ENCODE measurements at regions not wholly inside any gene's neighbourhood (a gene's known extent, or its start where the extent isn't known, plus 50 kb on each side); places are given as distances from the start of the nearest gene placed in this dataset.

GRCh38 chr10:128525936-128526335 is 399.7 kb upstream of the MKI67 start:
- WGBS (ENCODE audit: insufficient coverage, low coverage, low lambda C conversion rate, missing lambda C conversion rate), result 72% methylated on average over 4 of the region's 8 CpGs
- Histone ChIP-seq H3K4me1 (no peaks in the 10 kb centered on the region), H3K27ac (no peak overlapping the region), H3K9me3 (no peaks in the 10 kb centered on the region), H3K36me3 (no peaks in the 10 kb centered on the region), H3K4me3 (no peak overlapping the region), H3K27me3 (no peaks in the 10 kb centered on the region)
- TF ChIP-seq, protein P1, sequence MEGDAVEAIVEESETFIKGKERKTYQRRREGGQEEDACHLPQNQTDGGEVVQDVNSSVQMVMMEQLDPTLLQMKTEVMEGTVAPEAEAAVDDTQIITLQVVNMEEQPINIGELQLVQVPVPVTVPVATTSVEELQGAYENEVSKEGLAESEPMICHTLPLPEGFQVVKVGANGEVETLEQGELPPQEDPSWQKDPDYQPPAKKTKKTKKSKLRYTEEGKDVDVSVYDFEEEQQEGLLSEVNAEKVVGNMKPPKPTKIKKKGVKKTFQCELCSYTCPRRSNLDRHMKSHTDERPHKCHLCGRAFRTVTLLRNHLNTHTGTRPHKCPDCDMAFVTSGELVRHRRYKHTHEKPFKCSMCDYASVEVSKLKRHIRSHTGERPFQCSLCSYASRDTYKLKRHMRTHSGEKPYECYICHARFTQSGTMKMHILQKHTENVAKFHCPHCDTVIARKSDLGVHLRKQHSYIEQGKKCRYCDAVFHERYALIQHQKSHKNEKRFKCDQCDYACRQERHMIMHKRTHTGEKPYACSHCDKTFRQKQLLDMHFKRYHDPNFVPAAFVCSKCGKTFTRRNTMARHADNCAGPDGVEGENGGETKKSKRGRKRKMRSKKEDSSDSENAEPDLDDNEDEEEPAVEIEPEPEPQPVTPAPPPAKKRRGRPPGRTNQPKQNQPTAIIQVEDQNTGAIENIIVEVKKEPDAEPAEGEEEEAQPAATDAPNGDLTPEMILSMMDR (IDR thresholded peaks at IDR 0.05), result no peak
- TF ChIP-seq POLR2A (IDR thresholded peaks at IDR 0.05), result no peak
- intact Hi-C loops (cut with DNase I), result loop anchor here (10.0 kb wide), 2 partner anchors 201 to 261 kb away; no protein-coding TSS in a partner anchor
- DNase-seq (no peak), ATAC-seq (no peak)

- intact Hi-C loops (cut with DNase I), result loop anchor here (10.0 kb wide), 2 partner anchors 202 to 262 kb away; no protein-coding TSS in a partner anchor
- ATAC-seq, result no peak
- no peaks in the 10 kb centered on the region for H3K9me3 ChIP-seq
- DNase-seq, result no peak
- H3K27ac ChIP-seq, result no peak overlapping the region
- H3K27me3 ChIP-seq, result no peaks in the 10 kb centered on the region
- H3K4me3 ChIP-seq, result no peak overlapping the region
- H3K4me1 ChIP-seq, result no peaks in the 10 kb centered on the region
- 59% methylated on average over 11 of the region's 17 CpGs for WGBS (ENCODE audit: insufficient coverage, low coverage, low lambda C conversion rate, missing lambda C conversion rate)
- no peak for TF ChIP-seq POLR2A (IDR thresholded peaks at IDR 0.05)
- TF ChIP-seq, protein P1 (IDR thresholded peaks at IDR 0.05), result no peak
- no peaks in the 10 kb centered on the region for H3K36me3 ChIP-seq
These were observed 400.7 kb upstream of the MKI67 start for GRCh38 chr10:128526791-128527375.

DNA sequence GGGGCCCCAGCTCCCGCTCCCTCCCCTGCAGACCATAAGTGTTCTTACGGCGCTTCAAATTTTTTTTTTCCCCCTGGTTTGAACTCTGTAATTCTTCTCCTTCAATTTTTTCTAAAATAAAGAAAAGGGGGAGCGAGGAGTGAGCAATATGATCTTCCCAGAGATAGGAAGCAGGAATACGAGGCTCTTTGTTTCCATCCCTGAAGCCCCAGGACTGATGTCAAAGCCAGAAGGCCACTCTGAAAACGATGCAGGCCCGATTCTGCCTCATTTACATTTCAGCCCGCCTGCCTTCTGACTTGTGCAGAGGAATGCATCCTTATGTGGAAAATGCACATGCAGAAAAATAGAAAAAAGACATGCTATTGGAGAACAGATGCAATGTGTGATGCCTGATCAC is 401.5 kb upstream of the MKI67 start:
- H3K4me1 ChIP-seq, result no peaks in the 10 kb centered on the region
- no peak overlapping the region for H3K27ac ChIP-seq
- no peak overlapping the region for H3K4me3 ChIP-seq
- no peak for TF ChIP-seq POLR2A (IDR thresholded peaks at IDR 0.05)
- TF ChIP-seq, protein P1 (IDR thresholded peaks at IDR 0.05), result no peak
- ATAC-seq (no peak), DNase-seq (no peak)
- H3K36me3 ChIP-seq, result no peaks in the 10 kb centered on the region
- H3K9me3 ChIP-seq, result no peaks in the 10 kb centered on the region
- intact Hi-C loops (cut with DNase I), result loop anchor here (10.0 kb wide), 2 partner anchors 203 to 263 kb away; no protein-coding TSS in a partner anchor
- no peaks in the 10 kb centered on the region for H3K27me3 ChIP-seq
- whole genome bisulfite sequencing (ENCODE audit: insufficient coverage, low coverage, low lambda C conversion rate, missing lambda C conversion rate), result 33% methylated on average over 8 of the region's 8 CpGs

- 79% methylated on average over 2 of the region's 2 CpGs for WGBS (ENCODE audit: insufficient coverage, low coverage, low lambda C conversion rate, missing lambda C conversion rate)
- Histone ChIP-seq H3K27me3 (no peaks in the 10 kb centered on the region), H3K4me3 (no peak overlapping the region), H3K4me1 (no peaks in the 10 kb centered on the region), H3K27ac (no peak overlapping the region), H3K36me3 (no peaks in the 10 kb centered on the region), H3K9me3 (no peaks in the 10 kb centered on the region)
- TF ChIP-seq POLR2A (IDR thresholded peaks at IDR 0.05), result no peak
- TF ChIP-seq, protein P1 (IDR thresholded peaks at IDR 0.05), result no peak
- intact Hi-C loops (cut with DNase I), result loop anchor here (10.0 kb wide), 2 partner anchors 203 to 263 kb away; no protein-coding TSS in a partner anchor
- DNase-seq (no peak), ATAC-seq (no peak)
These were observed 401.9 kb upstream of the MKI67 start for GRCh38 chr10:128528167-128528566.
